ENCODE measurements at regions not wholly inside any gene's neighbourhood (a gene's known extent, or its start where the extent isn't known, plus 50 kb on each side); places are given as distances from the start of the nearest gene placed in this dataset.

GRCh38 chr15:98570119-98570518 lies 78.2 kb upstream of the IGF1R start:
- TF ChIP-seq POLR2A (IDR thresholded peaks at IDR 0.05; ENCODE audit: borderline replicate concordance, extremely low read depth, insufficient read depth, insufficient read length) (no peak), CTCF (IDR thresholded peaks at IDR 0.05 in 2 of 3, conservative IDR thresholded peaks at IDR 0.05 in 1 of 3; ENCODE audit: borderline replicate concordance in 1 of 3, insufficient read depth in 1 of 3, low read depth in 2 of 3, low read length in 2 of 3) (no peak), YY1 (IDR thresholded peaks at IDR 0.05; ENCODE audit: extremely low read depth, insufficient replicate concordance, low read depth, low read length) (no peak), MAX (IDR thresholded peaks at IDR 0.05) (no peak), CEBPB (IDR thresholded peaks at IDR 0.05; ENCODE audit: low read depth) (no peak), POLR2AphosphoS5 (IDR thresholded peaks at IDR 0.05; ENCODE audit: low read depth, low read length) (no peak), REST (IDR thresholded peaks at IDR 0.05; ENCODE audit: low read depth) (no peak), RAD21 (IDR thresholded peaks at IDR 0.05; ENCODE audit: low read depth) (no peak), EZH2 (IDR thresholded peaks at IDR 0.05) (no peak), ZNF274 (IDR thresholded peaks at IDR 0.05; ENCODE audit: low read depth, low read length) (no peak), ZBTB33 (IDR thresholded peaks at IDR 0.05; ENCODE audit: extremely low read depth, insufficient replicate concordance, low read length) (no peak)
